ENCODE measurements at regions not wholly inside any gene's neighbourhood (a gene's known extent, or its start where the extent isn't known, plus 50 kb on each side); places are given as distances from the start of the nearest gene placed in this dataset.
"Not testable (repeated sequence)": the region's sequence is repeated elsewhere in the genome, so short reads cannot be mapped to it uniquely, and the experiment has no call there.

DNA sequence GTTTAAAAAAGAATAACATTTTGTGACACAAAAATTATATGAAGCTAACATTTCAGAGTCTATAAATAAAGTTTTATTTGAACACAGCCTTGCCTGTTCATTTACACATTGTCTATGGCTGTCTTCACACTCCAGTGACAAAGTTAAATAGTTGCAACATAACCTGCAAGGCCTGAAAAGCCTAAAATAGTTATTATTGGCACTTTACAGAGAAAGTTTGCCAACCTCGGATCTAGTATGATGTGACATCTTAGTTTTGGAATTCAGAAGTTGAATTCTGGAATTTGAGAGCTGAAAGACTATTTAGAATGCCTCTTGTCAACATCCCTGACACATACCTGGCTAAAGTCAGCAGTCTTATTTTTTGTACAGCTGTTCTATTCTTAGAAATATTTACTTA lies 68.3 kb downstream of the DYRK2 start:
- no peak for DNase-seq

GRCh38 chr12:67719303-67719702 lies 70.8 kb downstream of the DYRK2 start:
- DNase-seq: not testable (repeated sequence)

DNA sequence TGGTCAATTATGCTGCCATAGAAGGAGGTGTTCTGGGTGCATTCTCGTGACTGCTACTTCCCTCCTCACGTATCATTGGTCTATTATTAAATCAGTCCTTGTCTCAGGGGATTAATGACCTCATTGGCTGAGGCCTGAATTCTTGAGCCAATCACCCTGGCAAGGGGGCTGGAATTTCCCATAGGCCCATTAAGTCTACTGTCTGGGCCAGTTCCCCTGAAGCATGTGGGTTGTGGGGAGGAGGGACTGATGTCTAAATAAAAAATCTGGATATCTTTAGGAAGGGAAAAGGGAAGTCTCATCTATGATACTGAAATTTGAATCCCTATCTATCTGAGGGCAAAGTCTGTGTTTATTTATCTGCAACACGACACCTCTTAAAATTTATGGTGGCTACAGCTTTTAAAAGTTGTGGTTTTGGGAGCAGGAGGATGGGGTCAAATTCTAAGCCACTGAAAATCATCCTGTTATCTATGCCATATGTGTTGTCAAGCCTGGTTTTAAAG lies 71.9 kb downstream of the DYRK2 start:
- DNase-seq: no peak

DNA sequence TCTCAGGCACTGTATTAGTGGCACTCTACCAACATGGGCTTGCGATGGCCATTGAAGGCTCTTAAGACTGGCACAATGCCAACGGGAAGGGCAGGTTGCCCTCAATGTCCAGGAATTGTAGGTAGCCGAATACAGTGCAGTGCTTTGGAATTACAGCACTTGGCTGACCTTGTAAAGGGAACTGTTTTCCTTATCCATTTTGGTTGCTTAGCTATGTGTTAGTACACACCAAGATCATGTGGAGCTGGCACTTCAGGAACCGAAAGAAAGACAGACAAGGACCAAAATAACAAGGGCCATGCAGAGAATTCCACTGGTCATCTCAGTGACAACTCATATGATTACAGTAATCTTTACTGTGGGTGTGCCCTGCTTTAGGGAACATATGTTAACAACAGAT lies 72.7 kb downstream of the DYRK2 start:
- no peak for DNase-seq

DNA sequence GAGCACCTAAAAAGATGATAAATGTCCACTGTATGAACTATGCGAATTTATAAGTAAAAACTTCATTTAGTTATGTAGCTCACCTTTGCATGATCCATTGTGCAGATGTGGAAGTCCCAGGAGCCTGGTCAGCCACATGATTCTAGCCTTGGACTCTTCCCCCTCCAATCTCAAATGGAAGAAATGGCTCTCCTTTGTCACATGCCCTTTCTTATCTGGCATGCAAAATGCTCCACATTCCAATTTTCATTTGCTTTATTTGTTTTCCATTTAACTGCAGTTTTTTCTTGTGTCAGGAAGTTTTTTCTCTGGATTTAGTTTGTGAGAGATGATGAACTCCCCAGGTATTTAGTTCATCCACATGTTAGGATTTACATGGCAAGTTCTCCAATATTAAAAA lies 73.8 kb downstream of the DYRK2 start:
- no peak for DNase-seq

- DNase-seq: no peak
These were observed 78.3 kb downstream of the DYRK2 start for GRCh38 chr12:67726868-67727267.

GRCh38 chr12:67727702-67728666 lies 79.4 kb downstream of the DYRK2 start:
- no peak for DNase-seq

- no peak for DNase-seq
These were observed 84.3 kb downstream of the DYRK2 start for GRCh38 chr12:67732857-67733256.

- no peak for DNase-seq
These were observed 87.3 kb downstream of the DYRK2 start for GRCh38 chr12:67735868-67736267.

- DNase-seq: no peak
These were observed 92.2 kb downstream of the DYRK2 start for GRCh38 chr12:67740711-67741110.

- no peak for DNase-seq
These were observed 92.7 kb downstream of the DYRK2 start for GRCh38 chr12:67741270-67741669.

DNA sequence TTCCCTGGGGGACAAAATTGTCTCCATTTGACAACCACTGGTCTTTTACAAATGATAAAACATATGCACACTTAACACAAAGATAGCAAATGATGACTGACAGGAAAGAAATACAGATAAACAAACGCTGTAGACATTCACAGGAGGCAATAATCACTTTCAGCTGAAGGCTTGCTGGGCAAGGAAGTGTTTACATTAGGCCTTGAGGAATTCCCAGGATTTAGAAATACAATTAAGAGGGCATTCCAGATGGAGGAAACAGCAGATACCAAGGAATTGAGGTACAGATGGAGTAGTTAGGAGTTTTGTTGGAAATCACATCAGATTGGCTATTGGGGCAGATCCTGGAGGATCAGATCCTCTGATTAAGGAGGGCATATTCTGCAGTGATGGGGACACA lies 93.9 kb downstream of the DYRK2 start:
- no peak for DNase-seq

GRCh38 chr12:67747869-67748742 lies 99.6 kb downstream of the DYRK2 start:
- DNase-seq: no peak

DNA sequence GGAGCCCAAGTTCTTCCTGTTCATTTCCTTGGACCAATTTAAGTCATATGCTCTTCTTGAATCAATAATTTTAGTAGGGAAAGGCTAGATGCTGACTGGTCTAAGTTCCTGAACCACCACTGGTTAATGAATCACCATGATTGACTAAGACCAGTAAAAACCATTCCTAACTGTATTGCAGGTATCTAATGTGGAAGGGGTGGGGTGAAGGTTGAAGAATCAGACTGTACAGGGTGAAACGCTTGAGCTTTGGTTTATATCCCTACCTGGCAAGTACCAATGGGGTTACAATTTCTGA lies 100.1 kb downstream of the DYRK2 start:
- DNase-seq: no peak

- no peak for DNase-seq
These were observed 102.1 kb downstream of the DYRK2 start for GRCh38 chr12:67750513-67751183.

GRCh38 chr12:67751381-67751928 lies 102.9 kb downstream of the DYRK2 start:
- DNase-seq: no peak

DNA sequence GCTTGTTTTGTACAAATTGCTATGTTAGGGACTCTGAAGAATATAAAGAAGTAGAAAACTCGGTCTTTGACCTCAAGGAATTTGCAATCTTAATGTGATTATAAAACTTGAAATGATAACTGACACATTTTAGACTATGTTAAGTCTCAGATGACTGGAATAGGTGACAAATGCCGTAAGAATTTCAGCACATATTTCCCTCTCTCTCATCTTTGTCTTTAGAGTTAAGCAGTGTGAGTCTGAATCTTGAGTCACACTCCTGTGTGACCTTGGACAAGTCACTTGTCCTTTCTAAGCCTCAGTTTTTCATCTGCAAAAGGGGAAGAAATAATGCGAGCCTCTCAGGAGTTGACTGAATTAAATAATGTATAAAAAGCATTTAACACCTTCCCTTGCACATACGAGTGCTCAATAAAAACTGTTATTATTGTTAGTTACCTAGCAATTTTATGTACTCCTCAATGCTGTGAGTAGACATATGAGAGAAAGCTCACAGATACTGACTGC lies 103.7 kb downstream of the DYRK2 start:
- DNase-seq: no peak

- no peak for DNase-seq
These were observed 106.6 kb downstream of the DYRK2 start for GRCh38 chr12:67754933-67755697.

- DNase-seq: no peak
These were observed 109.1 kb downstream of the DYRK2 start for GRCh38 chr12:67757651-67758050.

DNA sequence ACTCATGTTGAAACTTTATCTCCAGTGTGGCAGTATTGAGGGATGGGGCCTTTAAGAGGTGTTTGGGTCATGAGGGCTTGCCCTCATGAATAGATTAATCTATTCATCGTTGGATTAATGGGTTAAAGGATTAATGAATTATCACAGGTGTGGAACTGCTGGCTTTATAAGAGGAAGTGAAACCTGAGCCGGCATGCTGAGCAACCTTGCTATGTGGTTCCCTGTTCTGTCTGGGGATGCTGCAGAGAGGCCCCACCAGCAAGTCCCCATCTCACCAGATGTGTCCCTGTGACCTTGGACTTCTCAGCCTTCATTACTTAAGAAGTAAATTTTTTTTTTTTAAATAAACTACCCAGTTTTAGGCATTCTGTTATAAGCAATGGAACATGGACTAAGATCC lies 109.6 kb downstream of the DYRK2 start:
- DNase-seq: no peak

- DNase-seq: no peak
These were observed 110.0 kb downstream of the DYRK2 start for GRCh38 chr12:67758521-67758920.

DNA sequence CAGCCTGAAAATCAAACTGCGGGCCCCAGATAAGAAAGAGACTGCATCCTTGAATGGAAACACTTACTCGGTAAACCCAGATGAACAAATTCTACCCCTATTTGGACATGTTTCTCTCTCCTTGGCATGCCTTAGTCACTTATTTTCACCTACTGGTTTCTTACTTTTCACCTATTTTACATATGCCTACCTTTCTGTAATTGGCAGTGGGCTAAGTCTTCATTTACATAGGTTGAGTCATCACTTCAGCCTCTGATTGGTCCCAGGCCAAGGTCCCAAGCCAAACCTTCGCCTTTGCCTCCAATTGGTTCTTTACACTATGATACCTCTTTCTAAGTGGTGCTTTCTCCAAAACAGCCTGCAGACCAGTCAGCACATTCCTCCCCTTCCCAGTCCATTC lies 111.3 kb downstream of the DYRK2 start:
- no peak for DNase-seq

All from NCI-H187 treated with DMSO at 0.1 percent for 48 hours (cell line).